GM12878 (cell line): ENCODE measurements at regions not wholly inside any gene's neighbourhood (a gene's known extent, or its start where the extent isn't known, plus 50 kb on each side); places are given as distances from the start of the nearest gene placed in this dataset.

Source experiments
- BCL11A ChIP-seq: IDR thresholded peaks from 2 replicates; pipeline ENCODE4 v1.6.1; 2011; ENCODE audit warnings: low read depth, low read length
- CREB1 ChIP-seq: IDR thresholded peaks from 2 replicates; pipeline ENCODE4 v1.6.1; 2012; ENCODE audit warnings: low read depth, mild to moderate bottlenecking, inconsistent platforms
- IRF3 ChIP-seq: fragments of 450-650 bp; IDR thresholded peaks from 2 replicates; pipeline ENCODE4 v1.6.1; 2014; ENCODE audit warnings: mild to moderate bottlenecking
- MAX ChIP-seq: IDR thresholded peaks from 2 replicates; pipeline ENCODE4 v1.6.1; 2012; ENCODE audit warnings: low read depth, low read length, improper control_type of control experiment
- MYB ChIP-seq: fragments of 150-350 bp; IDR thresholded peaks from 2 replicates; pipeline ENCODE4 v1.6.1; 2014; ENCODE audit warnings: mild to moderate bottlenecking, low read depth, low read length, borderline replicate concordance
- RUNX3 ChIP-seq: IDR thresholded peaks from 2 replicates; pipeline ENCODE4 v1.6.1; 2012; ENCODE audit warnings: low read length, inconsistent platforms
- SIX5 ChIP-seq: IDR thresholded peaks from 2 replicates; pipeline ENCODE4 v1.6.1; 2011; ENCODE audit warnings: mild to moderate bottlenecking, low read depth, low read length, moderate library complexity; ENCODE audit not compliant: severe bottlenecking
- SMARCA5 ChIP-seq: fragments of 450-650 bp; IDR thresholded peaks from 2 replicates; pipeline ENCODE4 v1.6.1; 2017; ENCODE audit warnings: mild to moderate bottlenecking
- SREBF1 ChIP-seq: IDR thresholded peaks from 2 replicates; pipeline ENCODE4 v1.6.1; 2012; ENCODE audit warnings: mild to moderate bottlenecking, low read length
- TBL1XR1 ChIP-seq: IDR thresholded peaks from 2 replicates; pipeline ENCODE4 v1.6.1; 2012; ENCODE audit warnings: low read depth, low read length, improper control_type of control experiment
- TF ChIP-seq, protein P1 (sequence below): fragments of 450-650 bp; IDR thresholded peaks from 2 replicates; pipeline ENCODE4 v1.6.1; 2017; ENCODE audit warnings: mild to moderate bottlenecking, moderate library complexity

- TF ChIP-seq, protein P1, sequence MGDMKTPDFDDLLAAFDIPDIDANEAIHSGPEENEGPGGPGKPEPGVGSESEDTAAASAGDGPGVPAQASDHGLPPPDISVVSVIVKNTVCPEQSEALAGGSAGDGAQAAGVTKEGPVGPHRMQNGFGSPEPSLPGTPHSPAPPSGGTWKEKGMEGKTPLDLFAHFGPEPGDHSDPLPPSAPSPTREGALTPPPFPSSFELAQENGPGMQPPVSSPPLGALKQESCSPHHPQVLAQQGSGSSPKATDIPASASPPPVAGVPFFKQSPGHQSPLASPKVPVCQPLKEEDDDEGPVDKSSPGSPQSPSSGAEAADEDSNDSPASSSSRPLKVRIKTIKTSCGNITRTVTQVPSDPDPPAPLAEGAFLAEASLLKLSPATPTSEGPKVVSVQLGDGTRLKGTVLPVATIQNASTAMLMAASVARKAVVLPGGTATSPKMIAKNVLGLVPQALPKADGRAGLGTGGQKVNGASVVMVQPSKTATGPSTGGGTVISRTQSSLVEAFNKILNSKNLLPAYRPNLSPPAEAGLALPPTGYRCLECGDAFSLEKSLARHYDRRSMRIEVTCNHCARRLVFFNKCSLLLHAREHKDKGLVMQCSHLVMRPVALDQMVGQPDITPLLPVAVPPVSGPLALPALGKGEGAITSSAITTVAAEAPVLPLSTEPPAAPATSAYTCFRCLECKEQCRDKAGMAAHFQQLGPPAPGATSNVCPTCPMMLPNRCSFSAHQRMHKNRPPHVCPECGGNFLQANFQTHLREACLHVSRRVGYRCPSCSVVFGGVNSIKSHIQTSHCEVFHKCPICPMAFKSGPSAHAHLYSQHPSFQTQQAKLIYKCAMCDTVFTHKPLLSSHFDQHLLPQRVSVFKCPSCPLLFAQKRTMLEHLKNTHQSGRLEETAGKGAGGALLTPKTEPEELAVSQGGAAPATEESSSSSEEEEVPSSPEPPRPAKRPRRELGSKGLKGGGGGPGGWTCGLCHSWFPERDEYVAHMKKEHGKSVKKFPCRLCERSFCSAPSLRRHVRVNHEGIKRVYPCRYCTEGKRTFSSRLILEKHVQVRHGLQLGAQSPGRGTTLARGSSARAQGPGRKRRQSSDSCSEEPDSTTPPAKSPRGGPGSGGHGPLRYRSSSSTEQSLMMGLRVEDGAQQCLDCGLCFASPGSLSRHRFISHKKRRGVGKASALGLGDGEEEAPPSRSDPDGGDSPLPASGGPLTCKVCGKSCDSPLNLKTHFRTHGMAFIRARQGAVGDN, result no peak
- TF ChIP-seq MAX, result no peak
- TF ChIP-seq RUNX3, result no peak
- no peak for TF ChIP-seq MYB
- TF ChIP-seq SMARCA5, result no peak
- TF ChIP-seq SREBF1, result no peak
- TF ChIP-seq BCL11A, result no peak
- no peak for TF ChIP-seq CREB1
- no peak for TF ChIP-seq SIX5
- TF ChIP-seq IRF3, result no peak
- TF ChIP-seq TBL1XR1, result no peak
- TF ChIP-seq, all 136 proteins: peak for 0
Observed at GRCh38 chr18:77894060-77894459, 644.4 kb downstream of the GALR1 start (continued).
